ENCODE measurements at regions not wholly inside any gene's neighbourhood (a gene's known extent, or its start where the extent isn't known, plus 50 kb on each side); places are given as distances from the start of the nearest gene placed in this dataset.

DNA sequence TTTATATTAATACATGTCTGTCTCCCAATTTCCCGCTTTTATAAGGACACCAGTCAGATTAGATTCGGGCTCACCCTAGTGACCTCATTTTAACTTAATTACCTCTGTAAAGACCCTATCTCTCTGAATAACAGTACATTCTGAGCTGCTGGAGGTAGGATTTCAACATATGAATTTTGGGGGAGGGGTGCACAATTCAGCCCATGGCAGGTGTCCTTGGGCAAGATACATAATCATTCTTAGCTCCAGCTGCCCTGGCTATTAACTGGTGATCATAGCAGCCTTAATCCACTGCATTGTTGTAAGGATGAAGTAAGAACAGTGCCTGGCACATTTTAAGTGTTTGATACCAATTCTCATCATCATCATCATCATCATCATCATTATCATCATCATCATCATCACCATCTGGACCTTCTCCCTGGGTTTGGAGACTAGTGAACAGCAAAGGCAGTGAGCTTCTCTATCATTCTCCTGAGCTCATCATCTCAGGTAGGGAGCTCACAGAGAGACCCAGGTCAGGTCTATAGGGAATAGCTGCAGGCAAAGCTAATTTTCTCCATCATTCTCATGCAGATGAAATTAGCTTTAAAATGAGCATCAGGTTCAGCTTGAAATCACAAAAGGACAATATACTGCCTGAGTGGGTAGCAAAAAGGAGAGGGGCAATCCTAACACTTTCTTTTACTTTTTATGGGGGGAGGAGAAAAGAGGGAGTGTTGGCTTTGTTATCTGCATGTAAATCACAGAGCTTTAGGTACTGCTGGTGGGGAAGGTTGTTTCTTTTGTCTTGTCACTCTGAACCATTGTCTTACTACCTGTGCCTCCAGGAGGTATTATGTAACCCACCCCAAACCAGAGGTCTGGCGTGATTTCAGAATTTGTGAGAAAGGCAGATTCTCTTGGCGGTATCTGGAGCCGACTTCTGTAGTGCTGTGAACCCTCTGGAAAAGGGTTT lies 125.5 kb upstream of the SPRED2 start:
- no peak for DNase-seq (ENCODE audit: low read depth, low spot score)

DNA sequence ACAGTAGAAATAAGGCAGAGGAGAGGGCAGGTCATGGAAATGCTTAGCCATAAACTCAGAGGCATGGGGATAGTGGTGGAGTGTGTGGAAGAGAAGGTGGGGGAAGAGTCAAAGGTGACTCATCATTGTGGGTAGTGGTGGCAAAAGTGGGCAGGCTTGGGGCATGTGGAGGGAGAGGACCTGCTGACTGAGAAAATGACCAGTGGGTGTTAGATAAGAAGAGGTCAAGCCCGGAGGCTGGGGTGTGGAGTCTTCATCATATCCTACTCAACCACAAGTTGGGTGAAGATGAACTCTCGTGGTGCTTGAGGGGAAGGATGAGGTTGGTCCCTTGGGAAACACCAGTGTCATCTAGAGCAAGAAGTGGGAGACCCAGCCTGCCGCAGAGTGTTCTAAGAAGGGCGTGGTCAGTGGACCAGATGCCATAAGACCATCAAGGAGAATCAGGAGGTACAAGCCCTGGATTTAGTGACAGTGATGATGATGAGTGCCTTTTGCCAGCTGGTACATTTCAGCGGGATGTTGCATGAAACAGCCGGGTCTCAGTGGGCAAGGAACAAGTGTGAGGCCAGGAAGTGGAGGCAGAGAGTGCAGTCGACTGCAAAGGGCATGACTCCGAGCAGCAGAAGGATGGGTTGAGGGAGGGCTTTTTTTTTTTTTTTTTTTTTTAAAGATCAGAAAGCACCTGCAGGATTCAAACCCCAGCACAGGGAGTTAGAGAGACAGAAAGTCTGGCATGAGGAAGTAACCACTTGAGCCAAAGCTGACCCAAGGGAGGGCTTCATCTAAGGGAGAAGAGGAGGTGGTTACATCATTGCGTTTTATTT lies 122.6 kb upstream of the SPRED2 start:
- Mint-ChIP-seq H3K4me1 (peaks cover 7% of the 10 kb centered on the region), H3K4me3 (no peak overlapping the region), H3K27me3 (ENCODE audit: low read depth) (peaks cover 2% of the 10 kb centered on the region), H3K27ac (ENCODE audit: unreplicated experiment) (no peak overlapping the region), H3K9me3 (no peaks in the 10 kb centered on the region), H3K36me3 (ENCODE audit: low read depth) (no peaks in the 10 kb centered on the region)
- TF ChIP-seq, protein P1, sequence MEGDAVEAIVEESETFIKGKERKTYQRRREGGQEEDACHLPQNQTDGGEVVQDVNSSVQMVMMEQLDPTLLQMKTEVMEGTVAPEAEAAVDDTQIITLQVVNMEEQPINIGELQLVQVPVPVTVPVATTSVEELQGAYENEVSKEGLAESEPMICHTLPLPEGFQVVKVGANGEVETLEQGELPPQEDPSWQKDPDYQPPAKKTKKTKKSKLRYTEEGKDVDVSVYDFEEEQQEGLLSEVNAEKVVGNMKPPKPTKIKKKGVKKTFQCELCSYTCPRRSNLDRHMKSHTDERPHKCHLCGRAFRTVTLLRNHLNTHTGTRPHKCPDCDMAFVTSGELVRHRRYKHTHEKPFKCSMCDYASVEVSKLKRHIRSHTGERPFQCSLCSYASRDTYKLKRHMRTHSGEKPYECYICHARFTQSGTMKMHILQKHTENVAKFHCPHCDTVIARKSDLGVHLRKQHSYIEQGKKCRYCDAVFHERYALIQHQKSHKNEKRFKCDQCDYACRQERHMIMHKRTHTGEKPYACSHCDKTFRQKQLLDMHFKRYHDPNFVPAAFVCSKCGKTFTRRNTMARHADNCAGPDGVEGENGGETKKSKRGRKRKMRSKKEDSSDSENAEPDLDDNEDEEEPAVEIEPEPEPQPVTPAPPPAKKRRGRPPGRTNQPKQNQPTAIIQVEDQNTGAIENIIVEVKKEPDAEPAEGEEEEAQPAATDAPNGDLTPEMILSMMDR (conservative IDR thresholded peaks at IDR 0.05): no peak
- DNase-seq (ENCODE audit: low read depth, low spot score): no peak

More for the DNA sequence above, 125.5 kb upstream of the SPRED2 start:
- Mint-ChIP-seq H3K9me3 (no peaks in the 10 kb centered on the region), H3K4me3 (no peak overlapping the region), H3K4me1 (peaks cover 4% of the 10 kb centered on the region), H3K36me3 (ENCODE audit: low read depth) (no peaks in the 10 kb centered on the region), H3K27ac (ENCODE audit: unreplicated experiment) (no peak overlapping the region), H3K27me3 (ENCODE audit: low read depth) (peaks cover 2% of the 10 kb centered on the region)
- TF ChIP-seq, protein P1 (conservative IDR thresholded peaks at IDR 0.05): no peak

DNA sequence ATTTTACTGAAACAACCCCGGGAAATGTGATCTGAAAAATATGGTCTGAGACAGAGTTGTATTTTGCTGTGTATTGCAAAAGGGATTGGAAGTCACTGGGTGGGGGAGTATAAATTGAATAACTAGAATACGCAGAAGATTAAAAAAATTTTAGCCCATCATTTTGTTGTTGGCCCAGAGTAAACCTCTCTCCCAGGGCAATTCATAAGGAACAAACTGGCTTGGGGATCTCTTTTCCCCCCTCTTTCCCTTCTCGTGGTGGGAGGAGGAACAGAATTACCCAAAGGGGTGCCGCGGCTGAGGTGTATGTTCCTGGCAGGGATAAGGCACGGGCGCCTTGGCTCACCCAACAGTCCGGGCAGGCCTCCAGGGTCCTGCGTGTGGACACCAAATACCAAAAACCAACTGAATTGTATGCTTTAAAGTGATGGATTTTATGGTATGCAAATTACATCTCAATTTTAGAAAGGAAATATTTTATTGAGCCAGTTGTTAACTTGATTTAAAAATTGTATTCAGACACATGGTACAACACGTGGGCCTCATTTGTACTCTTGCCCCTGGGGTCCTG lies 121.2 kb upstream of the SPRED2 start:
- no peak overlapping the region for H3K4me3 Mint-ChIP-seq
- TF ChIP-seq, protein P1 (conservative IDR thresholded peaks at IDR 0.05): no peak
- H3K36me3 Mint-ChIP-seq (ENCODE audit: low read depth): no peaks in the 10 kb centered on the region
- H3K9me3 Mint-ChIP-seq: no peaks in the 10 kb centered on the region
- no peak for DNase-seq (ENCODE audit: low read depth, low spot score)
- peaks cover 2% of the 10 kb centered on the region for H3K27me3 Mint-ChIP-seq (ENCODE audit: low read depth)
- peaks cover 10% of the 10 kb centered on the region for H3K4me1 Mint-ChIP-seq
- no peak overlapping the region for H3K27ac Mint-ChIP-seq (ENCODE audit: unreplicated experiment)

DNA sequence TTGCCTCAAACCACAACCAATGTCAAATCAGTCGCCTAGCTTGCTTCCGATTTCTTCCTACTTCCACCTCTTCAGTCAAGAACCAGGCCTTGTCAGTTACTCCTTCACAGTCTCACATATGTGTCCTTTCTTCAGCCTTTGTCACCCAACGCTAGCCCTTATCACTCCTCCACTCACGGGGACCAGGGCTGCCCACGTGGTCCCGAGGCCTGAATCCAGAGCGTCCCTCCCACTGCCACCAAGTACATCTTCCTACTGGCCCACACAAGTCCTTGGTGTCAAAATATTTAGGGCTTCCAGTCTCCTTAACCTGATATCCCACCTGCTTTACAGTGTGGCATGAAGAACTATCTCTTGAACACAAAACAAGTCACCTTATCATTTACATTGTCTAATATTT lies 119.1 kb upstream of the SPRED2 start:
- Mint-ChIP-seq H3K27me3 (ENCODE audit: low read depth) (no peaks in the 10 kb centered on the region), H3K4me3 (no peak overlapping the region), H3K4me1 (peaks cover 10% of the 10 kb centered on the region), H3K36me3 (ENCODE audit: low read depth) (no peaks in the 10 kb centered on the region), H3K9me3 (no peaks in the 10 kb centered on the region), H3K27ac (ENCODE audit: unreplicated experiment) (peak overlapping the region; percentile 69)
- TF ChIP-seq, protein P1 (conservative IDR thresholded peaks at IDR 0.05): no peak
- DNase-seq (ENCODE audit: low read depth, low spot score): no peak

DNA sequence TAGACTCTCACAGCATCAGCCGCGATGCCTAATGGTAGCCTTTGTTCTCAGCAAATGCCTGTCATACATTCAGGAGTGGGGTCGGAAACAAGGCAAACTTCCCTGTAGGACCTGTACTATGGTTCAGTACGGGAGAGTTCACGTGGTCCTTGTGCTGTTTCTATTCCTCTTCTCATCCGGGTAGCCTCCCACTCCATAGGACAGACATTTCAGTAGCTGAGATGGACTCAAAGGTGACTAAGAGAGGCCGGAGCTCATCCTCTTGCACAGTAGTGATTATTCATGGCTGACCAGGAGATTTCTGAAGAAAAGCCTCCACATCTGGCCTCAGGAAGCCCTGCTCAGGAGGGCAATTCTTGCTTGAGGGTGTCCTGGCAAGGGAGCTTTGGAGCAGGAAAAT lies 117.8 kb upstream of the SPRED2 start:
- Mint-ChIP-seq H3K27me3 (ENCODE audit: low read depth) (no peaks in the 10 kb centered on the region), H3K36me3 (ENCODE audit: low read depth) (no peaks in the 10 kb centered on the region), H3K4me3 (no peak overlapping the region), H3K4me1 (peaks cover 17% of the 10 kb centered on the region), H3K27ac (ENCODE audit: unreplicated experiment) (no peak overlapping the region), H3K9me3 (no peaks in the 10 kb centered on the region)
- no peak for DNase-seq (ENCODE audit: low read depth, low spot score)
- TF ChIP-seq, protein P1 (conservative IDR thresholded peaks at IDR 0.05): no peak

Data from neural crest cell (in vitro differentiated cells).